Activated naive CD4-positive, alpha-beta T cell treated with anti-CD3 and anti-CD28 coated beads for 36 hours (primary cell): ENCODE measurements at regions not wholly inside any gene's neighbourhood (a gene's known extent, or its start where the extent isn't known, plus 50 kb on each side); places are given as distances from the start of the nearest gene placed in this dataset.
A peak's percentile ranks its signal among the peaks of the same experiment; 100 is the strongest.
"Not testable (repeated sequence)": the region's sequence is repeated elsewhere in the genome, so short reads cannot be mapped to it uniquely, and the experiment has no call there.

Experiments
- CTCF ChIA-PET: fragments of 350-600 bp; sonication (Branson Sonifier 250); formaldehyde crosslinking; loops from one replicate; lab custom pipeline; 2021; ENCODE audit warnings: antibody characterized with exemption; lab: Charles Lee
- DNase-seq: peaks from one replicate; pipeline ENCODE4 v3.0.0-alpha.2; 2020
- H3K27ac Mint-ChIP-seq: one replicate; pipeline ENCODE4 v1.8.0; 2021; ENCODE audit warnings: mild to moderate bottlenecking, mixed read lengths
- H3K27me3 Mint-ChIP-seq: one replicate; pipeline ENCODE4 v1.8.0; 2021; ENCODE audit warnings: low read depth, mixed read lengths
- H3K36me3 Mint-ChIP-seq: one replicate; pipeline ENCODE4 v1.8.0; 2021; ENCODE audit warnings: low read depth, mixed read lengths
- H3K4me1 Mint-ChIP-seq: one replicate; pipeline ENCODE4 v1.8.0; 2021; ENCODE audit warnings: low read depth, mixed read lengths
- H3K4me3 Mint-ChIP-seq: one replicate; pipeline ENCODE4 v1.8.0; 2021; ENCODE audit warnings: mild to moderate bottlenecking, moderate library complexity, mixed read lengths
- H3K9me3 Mint-ChIP-seq: one replicate; pipeline ENCODE4 v1.8.0; 2021; ENCODE audit warnings: mixed read lengths
- intact Hi-C: fragments of 100-400 bp; cut with micrococcal nuclease; formaldehyde crosslinking; loops from one replicate; pipeline ENCODE4 v1.15.1; 2023

DNA sequence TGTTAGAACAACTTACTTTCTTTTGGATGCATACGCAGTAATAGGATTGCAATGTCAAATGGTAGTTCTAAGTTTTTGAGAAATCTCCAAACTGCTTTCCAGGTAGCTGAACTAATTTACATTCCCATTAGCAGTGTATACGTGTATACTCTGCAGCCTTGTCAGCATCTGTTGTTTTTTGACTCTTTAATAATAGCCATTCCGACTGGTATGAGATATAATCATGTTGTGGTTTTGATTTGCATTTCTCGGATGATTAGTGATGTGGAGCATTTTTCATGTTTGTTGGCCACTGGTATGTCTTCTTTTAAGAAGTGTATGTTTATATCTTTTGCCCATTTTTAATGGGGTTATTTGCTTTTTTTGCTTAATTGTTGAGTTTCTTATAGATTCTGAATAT lies 76.9 kb upstream of the HNRNPA1L2 start:
- H3K27ac Mint-ChIP-seq, H3K27me3 Mint-ChIP-seq, DNase-seq, H3K36me3 Mint-ChIP-seq, H3K4me1 Mint-ChIP-seq, H3K9me3 Mint-ChIP-seq, H3K4me3 Mint-ChIP-seq, intact Hi-C loops, CTCF ChIA-PET: not testable (repeated sequence)

GRCh38 chr13:52569904-52570602 lies 72.2 kb upstream of the HNRNPA1L2 start:
- H3K36me3 Mint-ChIP-seq, H3K4me1 Mint-ChIP-seq, H3K9me3 Mint-ChIP-seq, H3K27me3 Mint-ChIP-seq, intact Hi-C loops, H3K4me3 Mint-ChIP-seq, H3K27ac Mint-ChIP-seq: not testable (repeated sequence)
- peak; percentile 55 for DNase-seq
- CTCF ChIA-PET, result interaction anchor here (0.7 kb wide), 1 partner anchor 56 kb away, joined by 4 read pairs; no protein-coding TSS in a partner anchor

- H3K4me1 Mint-ChIP-seq, H3K27ac Mint-ChIP-seq, intact Hi-C loops: not testable (repeated sequence)
Observed at GRCh38 chr13:52571163-52571562, 71.1 kb upstream of the HNRNPA1L2 start.

GRCh38 chr13:52582962-52583361 lies 59.3 kb upstream of the HNRNPA1L2 start:
- H3K27me3 Mint-ChIP-seq, H3K27ac Mint-ChIP-seq, CTCF ChIA-PET, H3K4me1 Mint-ChIP-seq, intact Hi-C loops, H3K9me3 Mint-ChIP-seq, H3K36me3 Mint-ChIP-seq, DNase-seq, H3K4me3 Mint-ChIP-seq: not testable (repeated sequence)

More at GRCh38 chr13:52571163-52571562, 71.1 kb upstream of the HNRNPA1L2 start:
- CTCF ChIA-PET, H3K36me3 Mint-ChIP-seq, H3K4me3 Mint-ChIP-seq, H3K9me3 Mint-ChIP-seq, H3K27me3 Mint-ChIP-seq, DNase-seq: not testable (repeated sequence)
